T-helper 2 cell treated with Interferon-gamma antibody and Interleukin-4, amounts not matched to agents 100 ng/mL and 5 ng/mL, for 36 hours (primary cell): ENCODE measurements at regions not wholly inside any gene's neighbourhood (a gene's known extent, or its start where the extent isn't known, plus 50 kb on each side); places are given as distances from the start of the nearest gene placed in this dataset.

Source experiments
- intact Hi-C: fragments of 100-400 bp; cut with micrococcal nuclease; formaldehyde crosslinking; loops from one replicate; pipeline ENCODE4 v1.15.1; 2023

- intact Hi-C loops = no loop called here
Observed at GRCh38 chr5:124080256-124080655, 568.3 kb downstream of the CSNK1G3 start.

GRCh38 chr5:124079062-124079461 lies 567.1 kb downstream of the CSNK1G3 start:
- intact Hi-C loops = no loop called here

- intact Hi-C loops = no loop called here
Observed at GRCh38 chr5:124074500-124074899, 562.5 kb downstream of the CSNK1G3 start.

GRCh38 chr5:124072570-124072969 lies 560.6 kb downstream of the CSNK1G3 start:
- intact Hi-C loops = no loop called here

- intact Hi-C loops = no loop called here
Observed at GRCh38 chr5:124071039-124071438, 559.1 kb downstream of the CSNK1G3 start.

- intact Hi-C loops = no loop called here
Observed at GRCh38 chr5:124065508-124065907, 553.5 kb downstream of the CSNK1G3 start.

- intact Hi-C loops = no loop called here
Observed at GRCh38 chr5:124064956-124065355, 553.0 kb downstream of the CSNK1G3 start.

GRCh38 chr5:124061663-124062062 lies 549.7 kb downstream of the CSNK1G3 start:
- intact Hi-C loops = no loop called here

GRCh38 chr5:124061068-124061430 lies 549.1 kb downstream of the CSNK1G3 start:
- intact Hi-C loops = no loop called here

- intact Hi-C loops = no loop called here
Observed at GRCh38 chr5:124060413-124061067, 548.6 kb downstream of the CSNK1G3 start.

GRCh38 chr5:124060011-124060410 lies 548.0 kb downstream of the CSNK1G3 start:
- intact Hi-C loops = no loop called here

- intact Hi-C loops = no loop called here
Observed at GRCh38 chr5:124059200-124059599, 547.2 kb downstream of the CSNK1G3 start.

GRCh38 chr5:124057724-124058231 lies 545.8 kb downstream of the CSNK1G3 start:
- intact Hi-C loops = no loop called here

GRCh38 chr5:124056991-124057723 lies 545.2 kb downstream of the CSNK1G3 start:
- intact Hi-C loops = no loop called here

GRCh38 chr5:124056326-124056990 lies 544.5 kb downstream of the CSNK1G3 start:
- intact Hi-C loops = no loop called here

- intact Hi-C loops = no loop called here
Observed at GRCh38 chr5:124055751-124056150, 543.8 kb downstream of the CSNK1G3 start.

GRCh38 chr5:124054564-124054963 lies 542.6 kb downstream of the CSNK1G3 start:
- intact Hi-C loops = no loop called here

- intact Hi-C loops = no loop called here
Observed at GRCh38 chr5:124053340-124053739, 541.4 kb downstream of the CSNK1G3 start.

- intact Hi-C loops = no loop called here
Observed at GRCh38 chr5:124052201-124052600, 540.2 kb downstream of the CSNK1G3 start.

GRCh38 chr5:124050120-124050770 lies 538.3 kb downstream of the CSNK1G3 start:
- intact Hi-C loops = no loop called here

GRCh38 chr5:124045412-124045811 lies 533.4 kb downstream of the CSNK1G3 start:
- intact Hi-C loops = no loop called here

- intact Hi-C loops = no loop called here
Observed at GRCh38 chr5:124044613-124045012, 532.6 kb downstream of the CSNK1G3 start.
